ENCODE measurements at regions not wholly inside any gene's neighbourhood (a gene's known extent, or its start where the extent isn't known, plus 50 kb on each side); places are given as distances from the start of the nearest gene placed in this dataset.
"Not testable (repeated sequence)": the region's sequence is repeated elsewhere in the genome, so short reads cannot be mapped to it uniquely, and the experiment has no call there.

- Histone ChIP-seq H3K9me3 (no peaks in the 10 kb centered on the region), H3K27me3 (ENCODE audit: low read depth) (no peaks in the 10 kb centered on the region), H3K36me3 (replicated peaks) (no peaks in the 10 kb centered on the region), H3K4me3 (no peak overlapping the region), H3K4me1 (no peaks in the 10 kb centered on the region; the same call in 1 of the 2 replicates)
- no peak for DNase-seq (ENCODE audit: low spot score in 2 of 2)
- in situ Hi-C loops (cut with MboI; ENCODE audit: low sequenced_read_pairs) = no loop called here
Measured at GRCh38 chr12:78566456-78566855, 298.1 kb upstream of the SYT1 start.

- in situ Hi-C loops (cut with MboI; ENCODE audit: low sequenced_read_pairs) = no loop called here
- no peak for DNase-seq (ENCODE audit: low spot score in 2 of 2)
Measured at GRCh38 chr12:78568321-78569020, 296.1 kb upstream of the SYT1 start.

GRCh38 chr12:78571953-78572352, 292.6 kb upstream of the SYT1 start:
- in situ Hi-C loops (cut with MboI; ENCODE audit: low sequenced_read_pairs) = no loop called here
- H3K27me3 ChIP-seq (ENCODE audit: low read depth) = no peaks in the 10 kb centered on the region
- no peak overlapping the region for H3K4me3 ChIP-seq

More at GRCh38 chr12:78568321-78569020, 296.1 kb upstream of the SYT1 start:
- Histone ChIP-seq H3K27me3 (ENCODE audit: low read depth) (no peaks in the 10 kb centered on the region), H3K36me3 (replicated peaks) (no peaks in the 10 kb centered on the region), H3K4me1 (peaks cover 4% of the 10 kb centered on the region), H3K9me3 (no peaks in the 10 kb centered on the region), H3K4me3 (no peak overlapping the region)

GRCh38 chr12:78575208-78575607, 289.4 kb upstream of the SYT1 start:
- H3K9me3 ChIP-seq; H3K27me3 ChIP-seq (ENCODE audit: low read depth); H3K36me3 ChIP-seq (replicated peaks); H3K4me3 ChIP-seq; DNase-seq (ENCODE audit: low spot score in 2 of 2); in situ Hi-C loops (cut with MboI; ENCODE audit: low sequenced_read_pairs): not testable (repeated sequence)
- H3K4me1 ChIP-seq = peaks cover 13% of the 10 kb centered on the region

More at GRCh38 chr12:78571953-78572352, 292.6 kb upstream of the SYT1 start:
- H3K9me3 ChIP-seq = no peaks in the 10 kb centered on the region
- H3K4me1 ChIP-seq = peaks cover 13% of the 10 kb centered on the region
- DNase-seq (ENCODE audit: low spot score in 2 of 2) = peak in 1 of 2 experiments; percentile 18
- no peaks in the 10 kb centered on the region for H3K36me3 ChIP-seq (replicated peaks)

- DNase-seq (ENCODE audit: low spot score in 2 of 2) = no peak
- Histone ChIP-seq H3K4me3 (no peak overlapping the region), H3K36me3 (replicated peaks) (no peaks in the 10 kb centered on the region), H3K9me3 (no peaks in the 10 kb centered on the region), H3K4me1 (no peaks in the 10 kb centered on the region), H3K27me3 (ENCODE audit: low read depth) (no peaks in the 10 kb centered on the region)
- in situ Hi-C loops (cut with MboI; ENCODE audit: low sequenced_read_pairs) = no loop called here
Measured at GRCh38 chr12:78579846-78580245, 284.7 kb upstream of the SYT1 start.

GRCh38 chr12:78580296-78580695, 284.3 kb upstream of the SYT1 start:
- in situ Hi-C loops (cut with MboI; ENCODE audit: low sequenced_read_pairs) = no loop called here
- Histone ChIP-seq H3K4me1 (no peaks in the 10 kb centered on the region), H3K9me3 (no peaks in the 10 kb centered on the region), H3K27me3 (ENCODE audit: low read depth) (no peaks in the 10 kb centered on the region), H3K4me3 (no peak overlapping the region), H3K36me3 (replicated peaks) (no peaks in the 10 kb centered on the region)
- DNase-seq (ENCODE audit: low spot score in 2 of 2) = no peak

- no peaks in the 10 kb centered on the region for H3K4me1 ChIP-seq
- H3K36me3 ChIP-seq (replicated peaks) = no peaks in the 10 kb centered on the region
- H3K27me3 ChIP-seq (ENCODE audit: low read depth) = no peaks in the 10 kb centered on the region
- no peak overlapping the region for H3K4me3 ChIP-seq
- peaks cover 6% of the 10 kb centered on the region; the same call in 1 of the 2 replicates for H3K9me3 ChIP-seq
- in situ Hi-C loops (cut with MboI; ENCODE audit: low sequenced_read_pairs) = no loop called here
- DNase-seq (ENCODE audit: low spot score in 2 of 2) = peak; percentile 50 to 64
Measured at GRCh38 chr12:78584695-78585094, 279.9 kb upstream of the SYT1 start.

- DNase-seq (ENCODE audit: low spot score in 2 of 2) = no peak
- Histone ChIP-seq H3K4me1 (no peaks in the 10 kb centered on the region), H3K36me3 (replicated peaks) (no peaks in the 10 kb centered on the region), H3K27me3 (ENCODE audit: low read depth) (no peaks in the 10 kb centered on the region), H3K4me3 (no peak overlapping the region), H3K9me3 (peaks cover 6% of the 10 kb centered on the region; the same call in 1 of the 2 replicates)
- in situ Hi-C loops (cut with MboI; ENCODE audit: low sequenced_read_pairs) = no loop called here
Measured at GRCh38 chr12:78585132-78585531, 279.4 kb upstream of the SYT1 start.

- H3K4me3 ChIP-seq = no peak overlapping the region
- no peaks in the 10 kb centered on the region for H3K36me3 ChIP-seq (replicated peaks)
- in situ Hi-C loops (cut with MboI; ENCODE audit: low sequenced_read_pairs) = no loop called here
- no peaks in the 10 kb centered on the region for H3K27me3 ChIP-seq (ENCODE audit: low read depth)
- no peak for DNase-seq (ENCODE audit: low spot score in 2 of 2)
- H3K4me1 ChIP-seq = no peaks in the 10 kb centered on the region
- peaks cover 6% of the 10 kb centered on the region; the same call in 1 of the 2 replicates for H3K9me3 ChIP-seq
Measured at GRCh38 chr12:78586790-78587189, 277.8 kb upstream of the SYT1 start.

GRCh38 chr12:78599366-78599765, 265.2 kb upstream of the SYT1 start:
- H3K9me3 ChIP-seq = no peaks in the 10 kb centered on the region
- in situ Hi-C loops (cut with MboI; ENCODE audit: low sequenced_read_pairs) = no loop called here
- no peaks in the 10 kb centered on the region for H3K36me3 ChIP-seq (replicated peaks)
- no peaks in the 10 kb centered on the region for H3K27me3 ChIP-seq (ENCODE audit: low read depth)
- H3K4me3 ChIP-seq = no peak overlapping the region
- H3K4me1 ChIP-seq = no peaks in the 10 kb centered on the region
- no peak for DNase-seq (ENCODE audit: low spot score in 2 of 2)

GRCh38 chr12:78600541-78600940, 264.0 kb upstream of the SYT1 start:
- in situ Hi-C loops (cut with MboI; ENCODE audit: low sequenced_read_pairs) = no loop called here
- Histone ChIP-seq H3K4me3 (no peak overlapping the region), H3K4me1 (no peaks in the 10 kb centered on the region), H3K36me3 (replicated peaks) (no peaks in the 10 kb centered on the region), H3K9me3 (no peaks in the 10 kb centered on the region), H3K27me3 (ENCODE audit: low read depth) (no peaks in the 10 kb centered on the region)
- DNase-seq (ENCODE audit: low spot score in 2 of 2) = no peak

GRCh38 chr12:78611504-78611903, 253.1 kb upstream of the SYT1 start:
- no peaks in the 10 kb centered on the region for H3K9me3 ChIP-seq
- no peak overlapping the region for H3K4me3 ChIP-seq
- no peaks in the 10 kb centered on the region for H3K27me3 ChIP-seq (ENCODE audit: low read depth)
- no peak for DNase-seq (ENCODE audit: low spot score in 2 of 2)
- H3K36me3 ChIP-seq (replicated peaks) = no peaks in the 10 kb centered on the region
- no peaks in the 10 kb centered on the region for H3K4me1 ChIP-seq
- in situ Hi-C loops (cut with MboI; ENCODE audit: low sequenced_read_pairs) = no loop called here

GRCh38 chr12:78612190-78612589, 252.4 kb upstream of the SYT1 start:
- in situ Hi-C loops (cut with MboI; ENCODE audit: low sequenced_read_pairs) = no loop called here
- H3K4me3 ChIP-seq = no peak overlapping the region
- DNase-seq (ENCODE audit: low spot score in 2 of 2) = no peak
- no peaks in the 10 kb centered on the region for H3K9me3 ChIP-seq
- no peaks in the 10 kb centered on the region for H3K36me3 ChIP-seq (replicated peaks)
- no peaks in the 10 kb centered on the region for H3K4me1 ChIP-seq
- H3K27me3 ChIP-seq (ENCODE audit: low read depth) = no peaks in the 10 kb centered on the region

GRCh38 chr12:78617683-78618082, 246.9 kb upstream of the SYT1 start:
- in situ Hi-C loops (cut with MboI; ENCODE audit: low sequenced_read_pairs) = no loop called here

More at GRCh38 chr12:78617683-78618082, 246.9 kb upstream of the SYT1 start:
- DNase-seq (ENCODE audit: low spot score in 2 of 2) = no peak
- Histone ChIP-seq H3K4me1 (no peaks in the 10 kb centered on the region), H3K4me3 (no peak overlapping the region), H3K9me3 (no peaks in the 10 kb centered on the region), H3K27me3 (ENCODE audit: low read depth) (no peaks in the 10 kb centered on the region), H3K36me3 (replicated peaks) (no peaks in the 10 kb centered on the region)

Measured in HAP-1 (cell line).